Keratinocyte (primary cell): ENCODE measurements at regions not wholly inside any gene's neighbourhood (a gene's known extent, or its start where the extent isn't known, plus 50 kb on each side); places are given as distances from the start of the nearest gene placed in this dataset.

Experiments
- CTCF ChIP-seq, 3 experiments: IDR thresholded peaks in 1 of 3; conservative IDR thresholded peaks in 1 of 3; optimal IDR thresholded peaks in 1 of 3; 2 replicates in 2 of 3; 3 replicates in 1 of 3; pipeline versions ENCODE3 to v1.5.1; 2011; ENCODE audit warnings: low read length in 3 of 3, mild to moderate bottlenecking in 3 of 3, moderate library complexity in 2 of 3, control low read depth in 1 of 3, inconsistent platforms in 1 of 3; ENCODE audit not compliant: insufficient read depth in 2 of 3; ENCODE audit errors: extremely low read depth in 1 of 3
- EZH2 ChIP-seq: IDR thresholded peaks from one replicate; pipeline ENCODE4 v1.6.1; 2012; ENCODE audit warnings: inconsistent platforms, mild to moderate bottlenecking, low read length, moderate library complexity

DNA sequence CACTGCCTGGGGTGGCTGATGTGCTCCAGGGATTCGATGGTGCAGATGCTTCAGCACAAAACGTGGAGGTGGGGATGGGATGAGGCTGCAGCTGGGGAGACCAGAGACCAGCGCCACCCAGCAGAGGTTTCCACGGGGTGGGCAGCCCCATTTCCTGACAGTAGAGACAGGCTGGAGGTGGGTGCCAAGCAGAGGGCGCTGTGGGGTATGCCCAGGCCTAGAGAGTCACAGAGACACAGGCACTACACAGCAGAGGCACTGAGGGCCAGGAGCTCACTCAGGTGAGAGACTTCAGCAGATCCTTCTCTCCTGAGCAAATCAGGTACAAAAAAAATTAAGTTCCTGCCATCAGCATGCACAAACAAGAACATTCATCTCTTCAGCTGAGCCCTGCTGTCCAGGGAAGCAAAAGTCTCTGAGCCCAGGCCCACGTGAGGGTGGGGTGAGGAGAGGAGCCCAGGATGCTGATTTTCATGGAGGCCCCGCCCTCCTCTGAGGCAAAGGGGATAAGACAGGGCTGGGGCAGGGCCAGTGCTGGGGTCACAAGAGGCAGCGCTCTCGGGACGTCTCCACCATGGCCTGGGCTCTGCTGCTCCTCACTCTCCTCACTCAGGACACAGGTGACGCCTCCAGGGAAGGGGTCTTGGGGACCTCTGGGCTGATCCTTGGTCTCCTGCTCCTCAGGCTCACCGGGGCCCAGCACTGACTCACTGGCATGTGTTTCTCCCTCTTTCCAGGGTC is 53.1 kb downstream of the GGTLC2 start:
- TF ChIP-seq CTCF (optimal IDR thresholded peaks at IDR 0.05 in 1 of 3, IDR thresholded peaks at IDR 0.05 in 1 of 3, conservative IDR thresholded peaks at IDR 0.05 in 1 of 3; ENCODE audit: extremely low read depth in 1 of 3, insufficient read depth in 2 of 3, low read length in 3 of 3) (no peak), EZH2 (no peak)
